Inflammatory macrophage (primary cell): ENCODE measurements at regions not wholly inside any gene's neighbourhood (a gene's known extent, or its start where the extent isn't known, plus 50 kb on each side); places are given as distances from the start of the nearest gene placed in this dataset.
"Not testable (repeated sequence)": the region's sequence is repeated elsewhere in the genome, so short reads cannot be mapped to it uniquely, and the experiment has no call there.

Experiments
- DNase-seq, 2 donors: peaks; one replicate each; pipeline ENCODE4 v3.0.0-alpha.2; 2020 to 2022

GRCh38 chr12:87233671-87234070 lies 795.5 kb downstream of the C12orf50 start:
- no peak for DNase-seq

DNA sequence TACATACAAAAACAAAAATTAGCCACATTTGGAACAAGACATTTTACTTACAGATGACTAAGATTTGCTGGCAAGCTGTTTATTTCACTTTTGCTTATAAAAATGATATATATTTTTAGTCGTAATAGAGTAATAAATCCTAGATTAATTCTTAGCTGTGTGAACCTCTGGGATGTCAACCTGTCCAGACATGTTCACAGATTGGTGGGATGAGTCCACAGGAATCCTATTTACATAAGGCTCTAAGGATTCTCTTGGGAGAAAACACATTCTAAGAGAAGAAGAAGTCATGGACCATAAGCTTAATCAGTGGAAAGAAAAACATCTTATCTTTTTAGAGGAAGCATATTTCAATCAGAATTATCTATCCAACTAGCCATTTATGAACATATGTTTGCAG lies 797.4 kb downstream of the C12orf50 start:
- DNase-seq = no peak

- DNase-seq = no peak
These were observed 798.8 kb downstream of the C12orf50 start for GRCh38 chr12:87230441-87230840.

- DNase-seq = no peak
These were observed 802.0 kb downstream of the C12orf50 start for GRCh38 chr12:87227162-87227561.

DNA sequence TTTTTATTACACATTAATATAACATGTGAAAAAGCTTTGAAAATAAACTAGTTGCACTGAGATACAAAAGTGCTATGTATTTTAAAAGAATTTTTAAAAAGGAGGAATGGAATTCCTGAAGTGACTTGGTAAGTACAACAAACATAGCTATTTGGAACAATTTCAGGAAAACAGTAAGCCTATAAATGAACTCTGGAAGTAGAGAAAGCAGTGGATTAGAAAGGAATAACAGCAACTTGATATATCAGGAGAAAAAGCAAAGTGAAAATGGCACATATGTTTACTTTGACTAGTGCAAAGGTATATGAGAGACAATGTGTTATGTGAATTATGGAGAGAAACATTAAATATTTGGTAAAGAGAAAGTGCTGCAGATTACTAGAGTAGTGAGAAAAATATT lies 811.7 kb downstream of the C12orf50 start:
- no peak for DNase-seq

GRCh38 chr12:87216436-87216835 lies 812.8 kb downstream of the C12orf50 start:
- no peak for DNase-seq

DNA sequence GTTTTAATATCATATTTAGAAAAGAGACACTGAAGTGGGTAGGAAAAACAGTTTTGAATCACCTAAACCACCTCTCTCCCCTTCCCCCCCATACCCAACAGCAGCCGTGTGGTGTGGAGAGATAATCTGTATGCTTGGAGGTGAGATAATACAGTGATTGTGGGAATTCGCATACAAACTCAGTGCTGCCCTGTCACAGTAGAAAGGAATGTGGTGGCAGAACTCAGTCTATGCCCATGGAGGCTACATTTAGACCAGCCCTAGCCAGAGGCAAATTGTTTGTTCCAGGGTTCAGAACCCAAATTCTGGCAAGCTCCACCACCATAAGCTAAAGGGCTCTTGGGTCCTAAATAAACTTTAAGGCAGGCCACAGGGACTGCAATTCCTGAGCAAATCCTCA lies 827.0 kb downstream of the C12orf50 start:
- DNase-seq = no peak

- DNase-seq = no peak
These were observed 827.6 kb downstream of the C12orf50 start for GRCh38 chr12:87201598-87201997.

DNA sequence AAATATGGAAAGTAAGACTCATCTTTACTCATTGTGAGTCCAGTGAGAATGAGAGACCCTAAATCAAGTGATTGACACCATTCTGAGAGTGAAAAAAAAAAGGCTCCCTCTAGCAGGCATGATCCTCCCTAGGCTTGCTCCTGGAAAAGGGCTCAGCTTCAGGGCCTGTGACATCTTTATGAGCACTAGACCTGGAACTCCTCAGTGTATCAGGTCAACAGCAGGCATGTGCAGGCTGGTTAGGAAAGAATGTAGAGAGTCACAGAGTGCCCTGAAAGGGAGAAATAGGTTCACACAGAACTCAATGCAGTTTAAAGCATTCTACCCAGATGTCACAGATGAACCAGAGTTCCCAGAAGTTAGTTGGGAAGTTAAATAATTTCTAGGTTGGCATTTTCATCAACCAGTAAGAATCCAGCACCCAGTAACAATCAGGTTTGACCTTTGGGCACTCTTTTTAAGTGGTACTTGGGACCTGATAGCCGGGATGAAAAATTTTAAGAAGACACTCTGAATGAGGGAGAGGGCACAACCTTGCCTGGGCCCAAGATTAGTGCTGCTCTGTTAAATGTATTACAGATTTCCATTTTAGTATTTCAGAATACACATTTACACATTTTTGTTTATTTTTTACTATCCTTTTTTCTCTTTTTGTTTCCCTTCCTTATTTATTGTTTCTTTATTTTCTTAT lies 828.8 kb downstream of the C12orf50 start:
- no peak for DNase-seq

DNA sequence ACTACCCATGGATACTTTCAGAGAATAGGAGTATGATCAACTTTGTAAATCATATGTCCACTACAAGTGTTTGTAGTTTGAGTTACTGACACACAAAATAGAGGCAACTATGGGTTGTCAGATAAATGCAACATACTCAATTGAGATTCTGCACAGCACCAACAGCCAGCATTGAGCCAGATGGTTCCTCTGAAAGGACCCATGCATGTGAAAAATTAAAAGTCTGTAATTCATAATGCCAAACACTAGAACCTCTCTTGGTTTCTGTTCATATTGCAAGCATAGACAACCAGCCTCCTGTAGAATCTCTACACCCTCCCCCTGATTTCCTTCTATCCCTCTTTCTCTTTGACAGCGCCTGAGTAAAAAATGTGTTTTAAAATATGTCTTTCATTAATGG lies 831.0 kb downstream of the C12orf50 start:
- no peak for DNase-seq

- no peak for DNase-seq
These were observed 832.9 kb downstream of the C12orf50 start for GRCh38 chr12:87196321-87196720.

DNA sequence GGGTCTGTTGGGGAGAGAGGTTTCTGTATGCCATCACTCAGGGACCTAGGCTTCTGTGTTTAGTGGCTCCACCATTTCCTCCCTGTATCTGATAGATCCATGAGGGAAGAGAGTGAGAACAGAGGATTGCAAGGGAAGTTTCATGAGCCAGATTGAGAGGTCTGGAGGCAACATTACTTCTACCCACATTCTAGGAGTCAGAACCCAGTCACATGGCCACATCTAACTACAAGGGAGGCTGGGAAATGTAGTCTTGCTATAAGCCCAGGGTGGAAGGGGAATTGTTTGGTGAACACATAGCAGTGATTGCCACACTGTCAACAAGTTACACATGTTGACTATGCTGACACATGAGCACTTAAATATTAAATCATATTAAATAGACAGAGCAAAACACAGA lies 834.8 kb downstream of the C12orf50 start:
- not testable (repeated sequence) for DNase-seq

DNA sequence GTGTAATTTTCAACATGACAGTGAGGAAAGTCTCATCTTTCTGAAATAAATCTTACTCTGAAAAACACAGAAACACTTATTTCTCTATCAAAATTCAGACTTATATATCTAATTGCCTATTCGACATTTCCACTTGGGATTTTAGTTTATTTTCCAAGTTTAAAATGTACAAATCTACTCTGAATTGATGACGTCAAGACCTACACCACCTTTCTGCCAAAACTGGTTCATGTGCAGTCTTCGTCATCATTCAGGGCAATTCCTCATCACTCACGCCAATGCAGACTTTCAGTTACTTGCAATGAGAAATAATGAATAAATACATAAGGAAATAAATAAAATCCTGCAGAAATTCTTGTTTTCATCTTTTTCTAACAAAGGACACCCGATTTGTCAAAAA lies 843.8 kb downstream of the C12orf50 start:
- no peak for DNase-seq

DNA sequence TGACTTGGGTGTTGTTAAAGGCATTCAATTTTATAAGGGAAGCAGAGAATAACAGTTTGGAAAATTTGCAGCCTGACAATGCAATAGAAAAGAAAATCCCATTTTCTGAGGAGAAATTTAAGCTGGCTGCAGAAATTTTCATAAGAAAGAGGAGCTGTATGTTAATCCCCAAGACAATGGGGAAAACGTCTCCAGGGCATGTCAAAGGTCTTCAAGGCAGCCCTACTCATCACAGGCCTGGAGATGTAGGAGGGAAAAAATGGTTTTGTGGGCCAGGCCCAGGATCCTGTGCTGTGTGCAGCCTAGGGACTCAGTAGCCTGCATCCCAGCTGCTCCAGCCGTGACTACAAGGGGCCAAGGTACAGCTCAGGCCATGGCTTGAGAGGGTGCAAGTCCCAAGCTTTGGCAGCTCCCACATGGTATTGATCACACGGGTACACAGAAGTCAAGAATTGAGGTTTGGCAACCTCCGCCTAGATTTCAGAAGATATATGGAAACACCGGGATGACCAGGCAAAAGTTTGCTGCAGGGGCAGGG lies 846.4 kb downstream of the C12orf50 start:
- DNase-seq = no peak

- DNase-seq = no peak
These were observed 857.8 kb downstream of the C12orf50 start for GRCh38 chr12:87171356-87171755.

DNA sequence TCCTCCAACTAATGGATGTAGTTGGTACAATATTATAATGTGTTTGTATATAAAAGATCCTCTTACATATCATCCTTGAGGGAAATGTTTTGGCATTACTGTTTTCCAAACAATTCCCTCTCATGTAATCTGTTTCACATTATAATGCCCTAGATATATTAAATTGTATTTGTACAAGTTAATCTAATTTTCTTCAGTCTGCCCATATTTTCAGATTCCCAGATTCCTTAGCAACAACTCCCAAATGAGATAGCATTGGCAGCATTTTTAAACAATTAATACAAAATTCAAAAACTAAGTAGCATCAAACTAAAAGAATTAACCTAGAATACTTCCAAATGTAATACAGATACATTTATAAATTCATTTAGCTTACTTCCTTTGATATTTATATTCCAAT lies 860.2 kb downstream of the C12orf50 start:
- DNase-seq = no peak

DNA sequence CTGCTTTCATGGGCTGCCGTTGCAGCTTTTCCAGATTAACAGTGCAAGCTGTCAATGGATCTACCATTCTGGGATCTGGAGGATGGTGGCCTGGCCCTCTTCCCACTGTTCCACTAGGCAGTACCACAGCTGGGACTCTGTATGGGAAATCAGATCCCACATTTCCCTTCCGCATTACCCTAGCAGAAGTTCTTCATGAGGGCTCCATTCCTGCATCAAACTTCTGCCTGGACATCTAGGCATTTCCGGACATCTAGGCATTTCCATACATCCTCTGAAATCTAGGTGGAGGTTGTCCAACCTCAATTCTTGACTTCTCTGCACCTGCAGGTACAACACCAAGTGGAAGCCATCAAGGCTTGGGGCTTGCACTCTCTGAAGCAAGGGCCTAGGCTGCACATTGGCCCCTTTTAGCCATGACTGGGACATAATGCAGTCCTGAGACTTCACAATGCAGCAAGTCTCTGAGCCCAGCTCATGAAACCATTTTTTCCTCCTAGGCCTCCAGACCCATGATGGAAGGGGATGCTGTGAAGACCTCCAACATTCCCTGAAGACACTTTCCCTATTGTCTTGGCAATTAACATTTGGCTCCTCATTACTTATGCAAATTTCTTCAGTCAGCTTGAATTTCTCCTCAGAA lies 863.3 kb downstream of the C12orf50 start:
- no peak for DNase-seq

DNA sequence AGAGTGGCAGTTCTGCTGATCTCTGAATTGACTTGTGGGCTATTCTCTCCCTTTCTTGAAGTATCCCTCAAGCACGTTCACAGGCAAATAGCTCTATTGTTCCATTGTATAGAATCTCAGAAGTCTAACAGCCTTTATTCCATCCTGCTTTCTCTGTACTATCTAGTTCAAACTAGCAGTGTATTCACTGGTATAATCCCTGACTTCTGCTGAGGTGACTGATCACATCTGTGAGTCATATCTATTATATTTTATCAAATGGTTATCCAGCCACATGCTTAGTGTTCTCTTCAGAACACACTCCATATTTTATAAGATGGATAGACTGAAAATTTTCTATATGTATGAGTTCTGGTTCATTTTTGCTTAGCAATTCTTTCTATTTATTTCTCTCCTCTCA lies 866.1 kb downstream of the C12orf50 start:
- DNase-seq = no peak

- DNase-seq = no peak
These were observed 868.2 kb downstream of the C12orf50 start for GRCh38 chr12:87160848-87161601.

- no peak for DNase-seq
These were observed 871.4 kb downstream of the C12orf50 start for GRCh38 chr12:87157791-87158190.

DNA sequence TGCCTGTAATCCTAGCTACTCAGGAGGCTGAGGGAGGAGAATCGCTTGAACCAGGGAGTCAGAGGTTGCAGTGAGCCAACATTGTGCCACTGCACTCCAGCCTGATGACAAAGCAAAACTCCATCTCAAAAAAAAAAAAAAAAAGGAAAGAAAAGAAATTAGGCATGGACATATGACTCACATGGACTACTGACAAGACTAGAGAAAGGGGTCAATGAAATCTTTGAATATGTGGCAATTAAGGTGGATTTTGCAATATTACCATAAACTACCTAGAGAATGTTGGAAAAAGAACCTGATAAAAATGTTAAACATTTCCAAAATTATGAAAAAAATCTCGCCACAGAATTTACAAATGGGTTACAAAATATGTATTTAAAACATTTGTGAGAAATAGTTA lies 873.6 kb downstream of the C12orf50 start:
- DNase-seq = no peak

DNA sequence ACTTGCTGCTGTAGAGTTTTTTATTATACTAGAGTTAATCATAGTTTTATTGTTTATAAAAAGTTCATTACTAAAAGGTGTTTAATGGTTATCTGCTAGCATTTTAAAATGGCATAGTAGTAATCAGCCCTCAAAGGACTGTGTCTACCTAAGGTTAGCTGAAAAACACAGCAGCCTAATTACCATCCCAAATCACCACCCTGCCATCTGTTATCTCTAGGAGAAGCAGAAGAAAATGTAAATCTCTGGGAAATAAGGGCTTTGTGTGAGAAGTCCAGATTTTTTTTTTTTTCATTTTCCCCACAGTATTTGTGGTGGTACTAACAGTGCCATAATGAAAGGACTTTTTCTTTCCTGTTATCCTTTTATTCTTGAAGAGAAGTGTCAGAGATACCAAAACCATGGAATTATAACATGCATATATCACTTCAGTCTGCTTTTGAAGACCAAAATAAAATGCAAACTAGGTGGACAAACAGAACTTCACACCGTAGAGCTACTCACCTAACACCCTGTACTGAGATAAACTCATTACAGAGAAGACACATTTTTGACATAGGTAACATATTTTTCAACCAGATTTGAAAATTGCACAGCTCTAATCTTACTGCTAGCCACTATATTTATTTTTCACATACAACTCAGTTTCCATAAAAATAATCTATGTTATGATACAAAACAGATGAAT lies 876.2 kb downstream of the C12orf50 start:
- DNase-seq = no peak

DNA sequence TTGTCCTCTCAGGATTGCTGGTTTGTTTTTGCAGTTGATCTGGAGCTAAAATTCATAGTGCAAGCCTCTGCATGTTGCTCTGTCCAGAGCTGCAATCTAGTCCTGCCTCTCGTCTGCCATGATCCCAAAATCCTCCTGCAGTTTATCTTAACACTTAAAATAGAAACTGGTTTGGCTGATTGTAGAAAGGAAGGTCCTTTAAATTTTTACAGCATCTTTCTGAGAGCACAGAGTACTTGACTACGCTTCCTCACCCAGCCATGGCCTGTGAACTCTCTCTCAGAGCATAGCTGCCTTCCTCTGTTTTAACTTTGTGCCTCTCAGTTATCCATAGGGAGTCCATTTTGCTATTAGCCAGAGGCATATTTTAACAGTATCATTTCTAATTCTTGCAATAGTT lies 877.1 kb downstream of the C12orf50 start:
- no peak for DNase-seq
